HepG2 (cell line): ENCODE measurements at regions not wholly inside any gene's neighbourhood (a gene's known extent, or its start where the extent isn't known, plus 50 kb on each side); places are given as distances from the start of the nearest gene placed in this dataset.

ENCODE experiments used
- ATAC-seq: fragments of 200-7000 bp; cut with Tn5 transposase; 3 replicates; pipeline ENCODE4 v1.9.1; 2020; ENCODE audit warnings: mild to moderate bottlenecking, moderate library complexity
- BruUV-seq: library from RNA; stranded (reverse); fragments of 400-500 nt; replicated peaks from 2 replicates; lab custom pipeline; 2021; lab: Mats Ljungman, UMichigan
- CTCF ChIA-PET: fragments of 300-600 bp; formaldehyde crosslinking; extraction: SDS; loops from one replicate; lab custom pipeline; 2021; ENCODE audit warnings: low total read pairs, inconsistent platforms, low intra/inter-chr PET ratio; lab: Yijun Ruan, JAX
- POLR2A ChIA-PET: fragments of 350-600 bp; sonication (Branson Sonifier 250); formaldehyde crosslinking; loops from one replicate; lab custom pipeline; 2020; ENCODE audit warnings: antibody characterized with exemption, inconsistent platforms; lab: Yijun Ruan, JAX
- DNase-seq: peaks from one replicate; pipeline ENCODE4 v3.0.0-alpha.2; 2015; ENCODE audit warnings: low spot score
- FAIRE-seq: peaks from 3 replicates; lab custom pipeline; 2011; peaks lifted over from hg19 to GRCh38; lab: Jason Lieb, UNC
- H2AFZ ChIP-seq: one replicate; pipeline ENCODE4 v1.6.1; 2011; ENCODE audit warnings: low read length, inconsistent platforms
- H3K27ac ChIP-seq: fragments of 300-600 bp; 3 replicates; pipeline ENCODE4 v1.8.0; 2011; ENCODE audit warnings: mixed run types, mild to moderate bottlenecking, mixed read lengths, low read length, inconsistent platforms; ENCODE audit not compliant: insufficient read depth; ENCODE audit errors: extremely low read length
- H3K27me3 ChIP-seq, 2 experiments: fragments of 200-600 bp in 1 of 2; 2 replicates in 1 of 2; 3 replicates in 1 of 2; pipeline versions ENCODE4 v1.6.0 to v1.8.0; 2011; ENCODE audit warnings: low read length in 2 of 2, mild to moderate bottlenecking in 2 of 2, moderate library complexity in 2 of 2, inconsistent platforms in 1 of 2; ENCODE audit not compliant: insufficient read depth in 2 of 2, control insufficient read depth in 1 of 2
- H3K36me3 ChIP-seq, 2 experiments: fragments of 200-600 bp in 1 of 2; replicated peaks in 1 of 2; 2 replicates in 1 of 2; 3 replicates in 1 of 2; pipeline versions ENCODE4 v1.5.1 to v1.8.0; 2011; ENCODE audit warnings: low read length in 2 of 2, inconsistent platforms in 1 of 2; ENCODE audit not compliant: insufficient read depth in 2 of 2, control insufficient read depth in 1 of 2
- H3K4me1 ChIP-seq: 2 replicates; pipeline ENCODE4 v1.5.1; 2012; ENCODE audit warnings: low read length, inconsistent platforms; ENCODE audit not compliant: insufficient read depth
- H3K4me2 ChIP-seq: 2 replicates; pipeline ENCODE4 v1.6.0; 2011; ENCODE audit warnings: low read depth, low read length, inconsistent platforms
- H3K4me3 ChIP-seq, 3 experiments: fragments of 200-600 bp in 1 of 3; sonication (generic), shearing (Covaris generic) in 1 of 3; replicated peaks in 1 of 3; 2 replicates each; pipeline ENCODE4 v1.5.1; 2011 to 2016; ENCODE audit warnings: low read length in 3 of 3, inconsistent platforms in 2 of 3, low read depth in 2 of 3, mild to moderate bottlenecking in 2 of 3, control low read depth in 1 of 3, mixed read lengths in 1 of 3; ENCODE audit not compliant: insufficient read depth in 1 of 3
- H3K79me2 ChIP-seq: one replicate; pipeline ENCODE4 v1.6.1; 2011; ENCODE audit warnings: low read length, inconsistent platforms; ENCODE audit not compliant: insufficient read depth
- H3K9ac ChIP-seq: 2 replicates; pipeline ENCODE4 v1.6.0; 2011; ENCODE audit warnings: mild to moderate bottlenecking, low read depth, low read length, inconsistent platforms; ENCODE audit not compliant: insufficient read depth
- H3K9me3 ChIP-seq: 2 replicates; pipeline ENCODE4 v1.5.1; 2012; ENCODE audit warnings: mild to moderate bottlenecking, low read length
- H4K20me1 ChIP-seq: 2 replicates; pipeline ENCODE4 v1.6.0; 2011; ENCODE audit warnings: inconsistent platforms, mild to moderate bottlenecking, low read length, moderate library complexity; ENCODE audit not compliant: insufficient read depth
- KDM5A ChIP-seq: fragments of 200-600 bp; sonication (generic); IDR thresholded peaks from 2 replicates; pipeline ENCODE4 v1.7.0; 2018; ENCODE audit warnings: antibody characterized with exemption, mild to moderate bottlenecking, low read length, borderline replicate concordance
- ZFP36 ChIP-seq: fragments of 150-350 bp; IDR thresholded peaks from 2 replicates; pipeline ENCODE4 v1.6.1; 2018; ENCODE audit warnings: borderline replicate concordance, low read length, low read depth; ENCODE audit not compliant: partially characterized antibody
- WGBS: methylation state at CpG from one replicate; pipeline ENCODE4 v1.1.6; 2017; ENCODE audit warnings: low lambda C conversion rate; 5-methylcytosine and 5-hydroxymethylcytosine counted together
- in situ Hi-C: cut with HindIII; loops from 2 replicates; pipeline ENCODE4 v1.10.0; 2017; ENCODE audit warnings: low pct_unique_long_range_greater_than_20kb; ENCODE audit not compliant: extremely low pct_ligation_motif_present
- intact Hi-C: fragments of 100-400 bp; cut with micrococcal nuclease; formaldehyde crosslinking; loops from one replicate; pipeline ENCODE4 v1.10.0; 2022; ENCODE audit not compliant: unreplicated experiment
- TF ChIP-seq, protein P1 (sequence below): sonication (generic); formaldehyde crosslinking; IDR thresholded peaks from 2 replicates; pipeline ENCODE4 v1.9.0; 2021; ENCODE audit warnings: missing genetic modification reagents, borderline replicate concordance
- TF ChIP-seq, protein P2 (sequence below): sonication (generic); formaldehyde crosslinking; IDR thresholded peaks from 2 replicates; pipeline ENCODE4 v1.4.0; 2020; ENCODE audit warnings: missing genetic modification reagents

DNA sequence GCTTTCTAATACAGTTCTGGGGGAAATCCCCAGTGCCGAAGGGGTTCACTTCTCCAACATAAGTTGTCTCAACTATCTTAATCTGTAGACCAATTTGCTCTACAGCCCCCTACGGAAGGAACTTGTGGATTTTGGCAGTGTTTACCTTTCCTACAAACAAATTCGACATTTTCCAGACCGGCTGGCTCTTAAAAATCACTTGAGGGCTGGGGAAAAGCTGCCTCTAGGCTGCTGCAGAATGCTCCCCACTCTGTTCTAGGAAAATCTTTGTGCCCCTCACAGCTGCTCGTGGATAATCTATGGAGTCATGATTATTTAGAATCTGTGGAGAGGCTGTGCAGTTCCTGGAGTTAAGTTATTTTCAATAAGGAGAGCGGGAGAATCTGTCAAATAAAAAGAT lies 474.6 kb upstream of the FZD8 start:
- H3K4me2 ChIP-seq = no peak overlapping the region
- H3K9me3 ChIP-seq = no peaks in the 10 kb centered on the region
- intact Hi-C loops (no loop called here), in situ Hi-C loops (no loop called here)
- no peak overlapping the region for H2AFZ ChIP-seq
- WGBS = 15% methylated on average over 6 of the region's 6 CpGs
- ChIA-PET CTCF (no interaction called here), POLR2A (no interaction called here)
- no peaks in the 10 kb centered on the region for H3K27me3 ChIP-seq
- no peak overlapping the region for H3K27ac ChIP-seq
- H3K36me3 ChIP-seq = no peaks in the 10 kb centered on the region
- BruUV-seq = no TSS peak
- no peaks in the 10 kb centered on the region for H4K20me1 ChIP-seq
- no peak for FAIRE-seq
- no peaks in the 10 kb centered on the region for H3K4me1 ChIP-seq
- ATAC-seq = no peak
- TF ChIP-seq, protein P1, sequence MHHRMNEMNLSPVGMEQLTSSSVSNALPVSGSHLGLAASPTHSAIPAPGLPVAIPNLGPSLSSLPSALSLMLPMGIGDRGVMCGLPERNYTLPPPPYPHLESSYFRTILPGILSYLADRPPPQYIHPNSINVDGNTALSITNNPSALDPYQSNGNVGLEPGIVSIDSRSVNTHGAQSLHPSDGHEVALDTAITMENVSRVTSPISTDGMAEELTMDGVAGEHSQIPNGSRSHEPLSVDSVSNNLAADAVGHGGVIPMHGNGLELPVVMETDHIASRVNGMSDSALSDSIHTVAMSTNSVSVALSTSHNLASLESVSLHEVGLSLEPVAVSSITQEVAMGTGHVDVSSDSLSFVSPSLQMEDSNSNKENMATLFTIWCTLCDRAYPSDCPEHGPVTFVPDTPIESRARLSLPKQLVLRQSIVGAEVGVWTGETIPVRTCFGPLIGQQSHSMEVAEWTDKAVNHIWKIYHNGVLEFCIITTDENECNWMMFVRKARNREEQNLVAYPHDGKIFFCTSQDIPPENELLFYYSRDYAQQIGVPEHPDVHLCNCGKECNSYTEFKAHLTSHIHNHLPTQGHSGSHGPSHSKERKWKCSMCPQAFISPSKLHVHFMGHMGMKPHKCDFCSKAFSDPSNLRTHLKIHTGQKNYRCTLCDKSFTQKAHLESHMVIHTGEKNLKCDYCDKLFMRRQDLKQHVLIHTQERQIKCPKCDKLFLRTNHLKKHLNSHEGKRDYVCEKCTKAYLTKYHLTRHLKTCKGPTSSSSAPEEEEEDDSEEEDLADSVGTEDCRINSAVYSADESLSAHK (CRISPR knock-in tag) = no peak
- TF ChIP-seq, protein P2, sequence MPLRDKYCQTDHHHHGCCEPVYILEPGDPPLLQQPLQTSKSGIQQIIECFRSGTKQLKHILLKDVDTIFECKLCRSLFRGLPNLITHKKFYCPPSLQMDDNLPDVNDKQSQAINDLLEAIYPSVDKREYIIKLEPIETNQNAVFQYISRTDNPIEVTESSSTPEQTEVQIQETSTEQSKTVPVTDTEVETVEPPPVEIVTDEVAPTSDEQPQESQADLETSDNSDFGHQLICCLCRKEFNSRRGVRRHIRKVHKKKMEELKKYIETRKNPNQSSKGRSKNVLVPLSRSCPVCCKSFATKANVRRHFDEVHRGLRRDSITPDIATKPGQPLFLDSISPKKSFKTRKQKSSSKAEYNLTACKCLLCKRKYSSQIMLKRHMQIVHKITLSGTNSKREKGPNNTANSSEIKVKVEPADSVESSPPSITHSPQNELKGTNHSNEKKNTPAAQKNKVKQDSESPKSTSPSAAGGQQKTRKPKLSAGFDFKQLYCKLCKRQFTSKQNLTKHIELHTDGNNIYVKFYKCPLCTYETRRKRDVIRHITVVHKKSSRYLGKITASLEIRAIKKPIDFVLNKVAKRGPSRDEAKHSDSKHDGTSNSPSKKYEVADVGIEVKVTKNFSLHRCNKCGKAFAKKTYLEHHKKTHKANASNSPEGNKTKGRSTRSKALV (CRISPR knock-in tag) = no peak
- TF ChIP-seq KDM5A (no peak), ZFP36 (no peak)
- no peaks in the 10 kb centered on the region for H3K79me2 ChIP-seq
- H3K4me3 ChIP-seq = no peak overlapping the region
- no peak overlapping the region for H3K9ac ChIP-seq
- DNase-seq = no peak
